ENCODE measurements at regions not wholly inside any gene's neighbourhood (a gene's known extent, or its start where the extent isn't known, plus 50 kb on each side); places are given as distances from the start of the nearest gene placed in this dataset.

GRCh38 chr22:48884324-48884723 is 943.3 kb downstream of the BRD1 start:
- peak overlapping the region; percentile 72 for H3K27ac Mint-ChIP-seq (ENCODE audit: unreplicated experiment)
- no peaks in the 10 kb centered on the region for H3K9me3 Mint-ChIP-seq
- H3K27me3 Mint-ChIP-seq (ENCODE audit: low read depth), result peaks cover 2% of the 10 kb centered on the region
- no peak overlapping the region for H3K4me3 Mint-ChIP-seq
- TF ChIP-seq CTCF (conservative IDR thresholded peaks at IDR 0.05), result no peak
- no peak for DNase-seq (ENCODE audit: low read depth, low spot score)
- H3K4me1 Mint-ChIP-seq, result peaks cover 8% of the 10 kb centered on the region
- no peaks in the 10 kb centered on the region for H3K36me3 Mint-ChIP-seq (ENCODE audit: low read depth)

GRCh38 chr22:48883211-48883960 is 944.3 kb downstream of the BRD1 start:
- H3K4me3 Mint-ChIP-seq, result no peak overlapping the region

GRCh38 chr22:48882636-48883200 is 945.0 kb downstream of the BRD1 start:
- H3K27ac Mint-ChIP-seq (ENCODE audit: unreplicated experiment), result no peak overlapping the region
- H3K4me3 Mint-ChIP-seq, result no peak overlapping the region
- H3K36me3 Mint-ChIP-seq (ENCODE audit: low read depth), result no peaks in the 10 kb centered on the region
- no peak for TF ChIP-seq CTCF (conservative IDR thresholded peaks at IDR 0.05)
- H3K9me3 Mint-ChIP-seq, result no peaks in the 10 kb centered on the region
- peaks cover 8% of the 10 kb centered on the region for H3K4me1 Mint-ChIP-seq
- H3K27me3 Mint-ChIP-seq (ENCODE audit: low read depth), result peaks cover 2% of the 10 kb centered on the region
- no peak for DNase-seq (ENCODE audit: low read depth, low spot score)

More at GRCh38 chr22:48883211-48883960, 944.3 kb downstream of the BRD1 start:
- TF ChIP-seq CTCF (conservative IDR thresholded peaks at IDR 0.05), result no peak
- no peaks in the 10 kb centered on the region for H3K9me3 Mint-ChIP-seq
- no peak overlapping the region for H3K27ac Mint-ChIP-seq (ENCODE audit: unreplicated experiment)
- no peak for DNase-seq (ENCODE audit: low read depth, low spot score)
- H3K4me1 Mint-ChIP-seq, result peaks cover 8% of the 10 kb centered on the region
- H3K27me3 Mint-ChIP-seq (ENCODE audit: low read depth), result peaks cover 2% of the 10 kb centered on the region
- H3K36me3 Mint-ChIP-seq (ENCODE audit: low read depth), result no peaks in the 10 kb centered on the region

- DNase-seq (ENCODE audit: low read depth, low spot score), result no peak
- TF ChIP-seq CTCF (conservative IDR thresholded peaks at IDR 0.05), result no peak
- Mint-ChIP-seq H3K9me3 (no peaks in the 10 kb centered on the region), H3K4me1 (peaks cover 8% of the 10 kb centered on the region), H3K4me3 (no peak overlapping the region), H3K36me3 (ENCODE audit: low read depth) (no peaks in the 10 kb centered on the region), H3K27me3 (ENCODE audit: low read depth) (peaks cover 7% of the 10 kb centered on the region), H3K27ac (ENCODE audit: unreplicated experiment) (no peak overlapping the region)
These were observed 946.2 kb downstream of the BRD1 start for GRCh38 chr22:48881326-48881980.

- no peak overlapping the region for H3K4me3 Mint-ChIP-seq
- TF ChIP-seq CTCF (conservative IDR thresholded peaks at IDR 0.05), result no peak
- no peak overlapping the region for H3K27ac Mint-ChIP-seq (ENCODE audit: unreplicated experiment)
- H3K9me3 Mint-ChIP-seq, result peaks cover 4% of the 10 kb centered on the region
- H3K4me1 Mint-ChIP-seq, result peaks cover 8% of the 10 kb centered on the region
- no peak for DNase-seq (ENCODE audit: low read depth, low spot score)
- H3K36me3 Mint-ChIP-seq (ENCODE audit: low read depth), result peaks cover 3% of the 10 kb centered on the region
- H3K27me3 Mint-ChIP-seq (ENCODE audit: low read depth), result peaks cover 11% of the 10 kb centered on the region
These were observed 946.9 kb downstream of the BRD1 start for GRCh38 chr22:48880749-48881148.

Measured in neural crest cell (in vitro differentiated cells).